ENCODE measurements at regions not wholly inside any gene's neighbourhood (a gene's known extent, or its start where the extent isn't known, plus 50 kb on each side); places are given as distances from the start of the nearest gene placed in this dataset.

DNA sequence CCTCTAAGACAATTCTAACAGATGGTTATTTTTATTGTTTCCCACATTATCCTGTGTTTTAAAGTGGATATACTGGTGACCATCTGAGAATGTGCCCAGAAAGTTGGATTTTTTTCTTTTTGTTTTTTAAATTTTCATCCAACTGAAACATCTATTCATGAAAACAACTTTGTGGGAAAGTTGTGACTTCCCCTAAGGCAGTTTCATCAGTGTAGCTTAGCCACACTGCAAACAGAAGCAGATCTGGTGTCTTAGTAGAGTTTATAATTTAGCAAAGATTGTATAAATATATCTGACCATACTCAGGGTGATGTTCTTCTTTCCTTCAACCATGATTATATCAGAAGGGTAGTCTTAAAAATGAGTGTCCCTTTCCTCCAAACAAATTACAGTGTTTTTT is 1241.3 kb downstream of the MAT2B start:
- DNase-seq = no peak

- DNase-seq = no peak
These were observed 1242.0 kb downstream of the MAT2B start for GRCh38 chr5:164747371-164747770.

DNA sequence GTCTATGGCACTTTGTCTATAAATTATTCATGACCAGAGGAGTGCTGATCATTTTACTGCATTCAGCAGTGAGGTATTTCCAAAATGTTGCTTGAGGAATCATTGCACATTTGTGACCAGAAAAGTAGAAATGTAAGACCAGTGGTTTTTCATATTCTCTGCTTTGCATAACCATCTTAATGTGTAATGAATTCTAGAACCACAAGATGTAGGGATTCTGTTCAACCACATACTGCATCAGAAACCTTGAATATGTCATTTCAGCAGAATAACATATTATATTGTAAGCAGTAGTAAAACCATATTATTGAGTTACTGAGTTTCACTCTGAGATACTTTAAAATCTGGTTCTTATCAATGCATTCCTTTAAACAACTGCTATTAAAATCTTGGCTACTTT is 1243.4 kb downstream of the MAT2B start:
- DNase-seq = no peak

- DNase-seq = no peak
These were observed 1248.0 kb downstream of the MAT2B start for GRCh38 chr5:164753434-164753833.

GRCh38 chr5:164763206-164763605 is 1257.8 kb downstream of the MAT2B start:
- DNase-seq = no peak

GRCh38 chr5:164772122-164772521 is 1266.7 kb downstream of the MAT2B start:
- no peak for DNase-seq

DNA sequence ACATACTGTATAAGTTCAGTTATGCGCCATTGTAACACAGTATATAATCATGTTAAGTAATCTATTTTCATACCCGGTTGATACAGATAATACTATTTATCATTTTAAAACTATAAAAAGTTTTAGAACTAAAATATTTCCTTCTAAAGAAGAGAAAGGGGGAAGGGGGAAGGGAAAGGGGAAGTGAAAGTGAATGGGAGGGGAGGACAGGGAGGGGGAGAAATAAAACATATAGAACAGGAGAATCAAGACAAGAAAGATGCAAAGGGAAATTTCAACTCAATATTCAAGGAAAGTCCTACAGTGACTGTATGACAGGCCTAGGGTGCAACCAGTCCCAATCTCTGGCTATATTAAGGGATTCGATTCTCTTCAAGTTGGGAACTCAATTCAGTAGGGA is 1278.8 kb downstream of the MAT2B start:
- DNase-seq = no peak

- DNase-seq = no peak
These were observed 1292.7 kb downstream of the MAT2B start for GRCh38 chr5:164798110-164798509.

DNA sequence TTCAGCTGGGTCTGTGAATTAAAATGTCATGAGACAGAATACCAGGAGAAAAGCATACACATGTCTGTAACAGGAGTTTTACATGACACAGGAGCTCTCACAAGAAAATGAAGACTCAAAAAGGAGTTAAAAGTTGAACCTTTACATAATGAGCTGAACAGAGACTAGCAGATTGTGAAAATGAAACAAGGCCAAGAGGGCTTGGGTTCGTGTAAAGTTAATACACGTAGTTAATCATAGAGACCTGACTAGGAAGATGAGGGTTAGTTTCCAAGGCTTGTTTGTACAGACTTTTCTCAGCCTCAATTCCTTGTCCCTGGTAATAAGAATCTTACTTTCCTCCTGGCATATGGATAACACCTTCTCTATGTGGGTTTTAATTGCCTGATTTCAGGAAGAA is 1294.0 kb downstream of the MAT2B start:
- DNase-seq = no peak

GRCh38 chr5:164801910-164802309 is 1296.5 kb downstream of the MAT2B start:
- no peak for DNase-seq

DNA sequence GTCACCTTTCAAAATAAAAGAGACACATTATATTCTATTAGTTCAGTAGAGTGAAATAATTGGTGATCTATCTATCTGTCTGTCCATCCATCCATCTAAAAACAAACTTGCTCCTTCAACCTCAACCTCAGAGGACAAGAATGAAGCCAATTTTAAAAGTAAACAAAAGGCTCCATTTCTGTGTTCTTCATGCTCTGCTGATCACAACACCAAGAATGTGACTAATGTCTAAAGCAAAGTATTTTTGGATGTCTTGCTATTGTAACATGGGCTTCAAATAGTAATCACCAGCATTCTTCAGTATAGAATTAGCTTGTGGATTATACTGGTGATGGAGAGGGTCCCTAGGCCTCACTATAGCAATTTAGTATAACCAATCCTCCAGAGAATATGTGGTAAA is 1304.4 kb downstream of the MAT2B start:
- no peak for DNase-seq

GRCh38 chr5:164818445-164818844 is 1313.0 kb downstream of the MAT2B start:
- DNase-seq = no peak

- DNase-seq = no peak
These were observed 1319.3 kb downstream of the MAT2B start for GRCh38 chr5:164824671-164825070.

DNA sequence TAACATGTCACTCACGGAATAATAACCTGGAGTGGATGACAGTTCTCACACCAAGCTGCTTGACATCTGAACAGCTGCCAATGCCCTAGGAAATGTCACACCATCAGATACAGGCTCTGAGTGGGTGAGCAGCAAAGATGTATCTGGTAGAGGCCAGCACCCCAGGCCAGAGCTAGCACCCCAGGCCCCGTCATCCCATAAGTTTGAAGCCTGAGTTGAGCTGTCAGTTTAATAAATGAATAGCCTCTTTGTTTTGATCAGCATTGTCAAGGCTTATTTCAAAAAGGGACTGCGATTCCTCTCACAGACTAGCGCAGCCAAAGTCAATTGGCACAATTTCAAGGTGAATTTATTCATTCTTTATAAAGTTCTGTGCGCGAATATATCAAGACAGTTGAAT is 1327.1 kb downstream of the MAT2B start:
- DNase-seq = no peak

- no peak for DNase-seq
These were observed 1338.9 kb downstream of the MAT2B start for GRCh38 chr5:164844348-164844747.

DNA sequence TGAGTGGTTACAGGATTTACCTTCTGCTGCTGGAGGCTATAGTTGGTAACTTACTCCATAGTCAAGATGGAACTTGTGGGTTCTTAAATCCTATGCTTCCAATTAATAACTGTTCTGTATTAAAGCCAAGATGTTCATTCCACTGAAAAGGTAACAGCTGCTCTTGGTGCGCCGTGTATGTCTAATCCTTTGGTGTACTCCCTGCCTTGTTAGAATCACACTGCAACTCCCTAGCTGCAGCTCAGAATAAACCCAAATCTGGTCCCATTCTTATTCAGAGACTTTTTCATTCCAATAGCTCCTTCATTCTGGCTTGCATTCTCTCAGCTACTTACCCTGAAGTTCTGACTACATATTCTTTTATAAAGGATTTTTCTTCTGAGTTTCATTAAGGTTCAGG is 1355.5 kb downstream of the MAT2B start:
- DNase-seq = no peak

GRCh38 chr5:164861610-164862009 is 1356.2 kb downstream of the MAT2B start:
- DNase-seq = no peak

DNA sequence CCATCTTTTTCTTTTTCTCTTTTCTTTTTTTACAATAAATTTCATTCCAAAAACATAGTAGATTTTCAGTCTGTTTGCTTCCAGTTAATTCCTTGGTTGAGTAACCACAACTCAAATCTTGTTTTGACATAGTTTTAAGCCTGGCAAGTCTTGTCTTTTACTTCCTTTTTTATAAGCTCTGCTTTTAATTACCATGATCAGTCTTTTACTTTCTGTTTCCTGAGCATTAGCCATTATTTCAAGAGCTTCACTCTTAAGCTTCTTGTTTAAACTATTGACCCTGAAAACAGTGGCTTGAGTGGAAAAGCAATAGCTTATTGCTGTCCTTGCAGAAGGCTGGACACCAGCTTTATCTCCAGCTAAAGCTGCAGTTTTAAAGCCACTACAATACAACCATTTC is 1363.3 kb downstream of the MAT2B start:
- no peak for DNase-seq

DNA sequence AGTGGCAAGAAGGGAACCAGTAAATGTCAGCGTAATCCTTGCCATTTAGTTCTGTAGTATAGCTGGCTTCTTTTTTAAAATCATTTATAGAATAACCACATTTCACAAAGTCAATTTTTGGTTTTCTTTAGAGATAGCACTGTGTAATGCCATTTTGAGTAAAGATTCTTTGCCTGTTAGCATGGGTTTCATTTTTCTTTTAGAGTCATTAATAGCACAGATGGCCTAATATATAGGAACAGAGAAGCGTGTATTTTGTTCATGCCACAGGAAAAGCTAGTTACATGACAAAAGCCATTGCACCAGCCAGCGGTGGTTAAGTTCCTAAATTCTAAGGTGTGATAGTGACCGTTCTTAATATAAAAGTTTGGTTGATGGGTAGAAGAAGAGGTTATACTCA is 1363.9 kb downstream of the MAT2B start:
- no peak for DNase-seq

DNA sequence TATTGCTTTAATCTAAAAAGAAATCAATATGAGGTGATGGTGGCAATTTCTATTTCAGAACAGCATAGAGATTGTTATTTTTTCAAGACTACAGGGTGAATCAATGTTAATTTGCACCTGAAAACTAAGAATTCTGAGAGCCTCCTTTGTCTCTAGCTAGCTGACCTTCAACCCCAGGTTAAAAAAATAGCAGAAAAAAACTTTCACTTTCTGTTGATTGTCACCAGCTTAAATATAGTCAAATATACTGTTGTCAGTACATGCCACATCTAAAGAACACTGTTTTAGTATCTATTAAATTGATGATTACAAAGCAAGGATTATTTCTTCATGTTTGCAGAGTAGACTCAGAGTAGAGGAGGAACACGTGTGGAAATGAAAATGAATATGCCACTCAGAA is 1371.4 kb downstream of the MAT2B start:
- DNase-seq = no peak

DNA sequence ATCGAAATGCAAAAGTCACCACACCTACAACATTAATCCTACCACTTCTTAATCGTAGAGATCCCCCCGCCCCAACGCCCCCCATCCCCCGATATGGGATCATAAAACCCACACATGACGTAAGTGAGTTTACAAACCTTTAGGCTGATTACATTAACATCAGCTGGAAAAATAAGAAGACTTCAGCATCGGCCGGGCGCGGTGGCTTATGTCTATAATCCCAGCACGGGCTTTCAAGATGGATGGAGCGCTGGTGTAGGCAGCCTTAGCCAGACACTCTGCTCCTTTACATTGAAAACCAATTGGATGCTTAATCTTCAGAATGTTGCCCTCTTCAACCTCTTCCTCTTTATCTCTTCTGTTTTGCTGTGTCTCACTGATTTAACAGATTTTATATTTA is 1376.0 kb downstream of the MAT2B start:
- DNase-seq = no peak

- no peak for DNase-seq
These were observed 1379.8 kb downstream of the MAT2B start for GRCh38 chr5:164885179-164885578.

- DNase-seq = no peak
These were observed 1387.7 kb downstream of the MAT2B start for GRCh38 chr5:164893071-164893470.

GRCh38 chr5:164898705-164899104 is 1393.3 kb downstream of the MAT2B start:
- no peak for DNase-seq

GRCh38 chr5:164909673-164910072 is 1404.3 kb downstream of the MAT2B start:
- no peak for DNase-seq

- no peak for DNase-seq
These were observed 1416.3 kb downstream of the MAT2B start for GRCh38 chr5:164921722-164922121.
